Cardiac muscle cell (in vitro differentiated cells and primary cell): ENCODE measurements at regions not wholly inside any gene's neighbourhood (a gene's known extent, or its start where the extent isn't known, plus 50 kb on each side); places are given as distances from the start of the nearest gene placed in this dataset.
A peak's percentile ranks its signal among the peaks of the same experiment; 100 is the strongest.

Experiments used
- DNase-seq, 2 donors: peaks; one replicate each; pipeline versions ENCODE4 v3.0.0 to v3.0.0-alpha.2; 2010 to 2017; ENCODE audit warnings: low read depth in 1 of 2, low spot score in 1 of 2
- H3K27ac ChIP-seq: fragments of 200-600 bp; sonication (generic); 2 replicates; pipeline ENCODE4 v1.5.1; 2016
- H3K27me3 ChIP-seq: fragments of 200-600 bp; sonication (generic); 2 replicates; pipeline ENCODE4 v1.6.0; 2016; ENCODE audit warnings: control low read depth
- H3K36me3 ChIP-seq: fragments of 200-600 bp; sonication (generic); 2 replicates; pipeline ENCODE4 v1.5.1; 2016; ENCODE audit warnings: control low read depth
- H3K4me1 ChIP-seq: fragments of 200-600 bp; sonication (generic); 2 replicates; pipeline ENCODE4 v1.8.1; 2017; ENCODE audit warnings: low read depth, mild to moderate bottlenecking, mixed run types
- H3K4me3 ChIP-seq: fragments of 200-600 bp; sonication (generic); 2 replicates; pipeline ENCODE4 v1.5.1; 2016; ENCODE audit warnings: mild to moderate bottlenecking
- H3K9me3 ChIP-seq: fragments of 200-600 bp; sonication (generic); 2 replicates; pipeline ENCODE4 v1.5.1; 2017; ENCODE audit warnings: low read depth, mild to moderate bottlenecking, control low read depth
- TF ChIP-seq, protein P1 (sequence below): IDR thresholded peaks from 2 replicates; pipeline ENCODE4 v1.5.1; 2012; ENCODE audit warnings: low read depth, mild to moderate bottlenecking, low read length

DNA sequence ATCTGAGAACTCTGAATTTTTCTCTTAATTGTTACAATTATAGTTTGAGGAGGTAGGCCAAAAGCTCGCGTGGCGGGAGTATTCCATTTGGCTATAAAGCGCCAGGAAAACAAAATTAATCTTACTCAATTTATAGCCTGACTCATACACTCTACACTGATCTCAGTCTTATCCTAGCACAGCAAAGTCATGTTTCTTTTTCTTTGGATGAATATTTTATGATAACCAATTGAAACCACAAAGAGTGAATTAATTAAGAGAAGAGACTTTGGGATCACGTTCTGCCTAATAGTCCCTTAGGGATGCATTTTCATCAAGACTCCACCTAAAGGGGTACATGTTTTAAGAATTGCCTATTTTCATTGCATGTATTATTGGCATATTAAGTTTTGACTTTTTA lies 420.8 kb downstream of the HGF start:
- TF ChIP-seq, protein P1, sequence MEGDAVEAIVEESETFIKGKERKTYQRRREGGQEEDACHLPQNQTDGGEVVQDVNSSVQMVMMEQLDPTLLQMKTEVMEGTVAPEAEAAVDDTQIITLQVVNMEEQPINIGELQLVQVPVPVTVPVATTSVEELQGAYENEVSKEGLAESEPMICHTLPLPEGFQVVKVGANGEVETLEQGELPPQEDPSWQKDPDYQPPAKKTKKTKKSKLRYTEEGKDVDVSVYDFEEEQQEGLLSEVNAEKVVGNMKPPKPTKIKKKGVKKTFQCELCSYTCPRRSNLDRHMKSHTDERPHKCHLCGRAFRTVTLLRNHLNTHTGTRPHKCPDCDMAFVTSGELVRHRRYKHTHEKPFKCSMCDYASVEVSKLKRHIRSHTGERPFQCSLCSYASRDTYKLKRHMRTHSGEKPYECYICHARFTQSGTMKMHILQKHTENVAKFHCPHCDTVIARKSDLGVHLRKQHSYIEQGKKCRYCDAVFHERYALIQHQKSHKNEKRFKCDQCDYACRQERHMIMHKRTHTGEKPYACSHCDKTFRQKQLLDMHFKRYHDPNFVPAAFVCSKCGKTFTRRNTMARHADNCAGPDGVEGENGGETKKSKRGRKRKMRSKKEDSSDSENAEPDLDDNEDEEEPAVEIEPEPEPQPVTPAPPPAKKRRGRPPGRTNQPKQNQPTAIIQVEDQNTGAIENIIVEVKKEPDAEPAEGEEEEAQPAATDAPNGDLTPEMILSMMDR: no peak

DNA sequence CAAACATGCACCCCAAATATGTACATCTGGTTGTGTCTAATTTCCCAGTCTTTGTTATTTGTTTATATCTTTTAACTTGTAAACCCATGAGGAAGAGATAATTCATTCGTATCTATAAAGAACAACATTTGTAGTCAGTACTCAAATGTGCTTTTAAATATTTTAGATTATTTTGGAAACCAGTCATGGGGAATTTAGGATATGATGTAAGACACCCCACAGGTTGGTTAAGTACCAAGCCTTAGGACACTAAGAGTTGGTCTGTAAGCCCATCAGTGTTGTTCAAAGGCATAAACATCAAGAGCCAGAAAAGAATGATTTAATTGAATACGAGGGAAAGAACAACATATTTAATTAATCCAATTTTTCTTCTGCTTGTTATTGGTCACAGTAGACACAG lies 421.1 kb upstream of the SEMA3C start:
- H3K4me1 ChIP-seq: no peaks in the 10 kb centered on the region
- no peaks in the 10 kb centered on the region for H3K36me3 ChIP-seq
- peak in 1 of 2 donors; percentile 6 for DNase-seq
- H3K4me3 ChIP-seq: no peak overlapping the region
- no peak overlapping the region for H3K27ac ChIP-seq
- TF ChIP-seq, protein P1: no peak
- no peaks in the 10 kb centered on the region for H3K27me3 ChIP-seq
- no peaks in the 10 kb centered on the region for H3K9me3 ChIP-seq

More for the DNA sequence above, 420.8 kb downstream of the HGF start:
- no peaks in the 10 kb centered on the region for H3K9me3 ChIP-seq
- no peak for DNase-seq
- H3K36me3 ChIP-seq: no peaks in the 10 kb centered on the region
- no peaks in the 10 kb centered on the region for H3K27me3 ChIP-seq
- no peak overlapping the region for H3K4me3 ChIP-seq
- H3K27ac ChIP-seq: no peak overlapping the region
- H3K4me1 ChIP-seq: no peaks in the 10 kb centered on the region

- Histone ChIP-seq H3K36me3 (no peaks in the 10 kb centered on the region), H3K27me3 (no peaks in the 10 kb centered on the region), H3K4me3 (no peak overlapping the region), H3K9me3 (no peaks in the 10 kb centered on the region), H3K4me1 (peaks cover 5% of the 10 kb centered on the region), H3K27ac (no peak overlapping the region)
- TF ChIP-seq, protein P1: no peak
- DNase-seq: peak in 1 of 2 donors; percentile 6
These were observed 414.7 kb upstream of the SEMA3C start for GRCh38 chr7:81333536-81333935.

GRCh38 chr7:81333004-81333403 lies 414.2 kb upstream of the SEMA3C start:
- no peaks in the 10 kb centered on the region for H3K9me3 ChIP-seq
- no peak overlapping the region for H3K4me3 ChIP-seq
- no peaks in the 10 kb centered on the region for H3K27me3 ChIP-seq
- no peaks in the 10 kb centered on the region for H3K36me3 ChIP-seq
- peak in 1 of 2 donors; percentile 62 for DNase-seq
- H3K4me1 ChIP-seq: peaks cover 5% of the 10 kb centered on the region
- H3K27ac ChIP-seq: no peak overlapping the region
- TF ChIP-seq, protein P1: no peak

- no peaks in the 10 kb centered on the region for H3K9me3 ChIP-seq
- H3K4me1 ChIP-seq: peaks cover 5% of the 10 kb centered on the region
- H3K27me3 ChIP-seq: no peaks in the 10 kb centered on the region
- no peak overlapping the region for H3K4me3 ChIP-seq
- no peaks in the 10 kb centered on the region for H3K36me3 ChIP-seq
- TF ChIP-seq, protein P1: no peak
- no peak overlapping the region for H3K27ac ChIP-seq
- DNase-seq: peak in 1 of 2 donors; percentile 40
These were observed 412.5 kb upstream of the SEMA3C start for GRCh38 chr7:81331061-81332018.
